ENCODE measurements at regions not wholly inside any gene's neighbourhood (a gene's known extent, or its start where the extent isn't known, plus 50 kb on each side); places are given as distances from the start of the nearest gene placed in this dataset.

GRCh38 chr14:71815110-71815509 is 117.1 kb upstream of the RGS6 start:
- TF ChIP-seq POLR2AphosphoS5 (IDR thresholded peaks at IDR 0.05; ENCODE audit: insufficient read depth, low read depth, low read length), result no peak
- TF ChIP-seq MAX (IDR thresholded peaks at IDR 0.05; ENCODE audit: insufficient read depth, insufficient read length), result no peak
- no peak for TF ChIP-seq CTCF (IDR thresholded peaks at IDR 0.05; ENCODE audit: extremely low read depth in 1 of 2, insufficient read depth in 1 of 2, low read depth in 1 of 2, low read length in 2 of 2)
- no peak for TF ChIP-seq POLR2A (IDR thresholded peaks at IDR 0.05; ENCODE audit: low read depth, low read length)
- TF ChIP-seq EZH2 (IDR thresholded peaks at IDR 0.05; ENCODE audit: borderline replicate concordance, low read depth, low read length, severe bottlenecking), result no peak
- TF ChIP-seq MYC (IDR thresholded peaks at IDR 0.05; ENCODE audit: low read depth, low read length), result no peak
